ENCODE measurements at regions not wholly inside any gene's neighbourhood (a gene's known extent, or its start where the extent isn't known, plus 50 kb on each side); places are given as distances from the start of the nearest gene placed in this dataset.
"Not testable (repeated sequence)": the region's sequence is repeated elsewhere in the genome, so short reads cannot be mapped to it uniquely, and the experiment has no call there.

DNA sequence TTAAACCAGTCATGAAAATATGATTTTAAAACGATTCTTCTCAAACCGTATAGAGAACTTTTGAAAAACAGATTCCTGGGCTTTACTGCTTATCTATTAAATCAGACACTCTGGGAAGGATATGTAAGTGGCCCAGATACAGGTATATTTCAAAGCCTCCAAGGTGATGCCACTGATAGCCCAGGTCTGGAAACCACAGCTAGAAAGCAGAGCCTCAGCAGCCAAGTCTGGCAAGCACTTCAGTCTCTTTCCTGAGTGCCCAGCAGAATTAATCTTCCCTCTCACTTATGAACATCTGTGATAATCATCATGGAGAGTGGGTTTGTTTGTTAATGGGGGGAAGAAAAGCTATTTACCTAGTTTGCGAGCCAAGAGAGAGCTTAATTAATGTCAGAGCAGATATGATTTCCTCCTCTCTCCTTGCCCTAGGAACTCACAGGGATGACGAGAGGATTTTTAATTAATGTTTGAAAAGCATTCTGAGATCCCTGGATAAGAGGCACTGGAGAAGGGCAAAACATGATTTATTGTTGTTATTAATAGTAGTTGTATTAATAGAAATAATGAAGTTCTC is 368.4 kb downstream of the TLE1 start:
- DNase-seq: no peak

DNA sequence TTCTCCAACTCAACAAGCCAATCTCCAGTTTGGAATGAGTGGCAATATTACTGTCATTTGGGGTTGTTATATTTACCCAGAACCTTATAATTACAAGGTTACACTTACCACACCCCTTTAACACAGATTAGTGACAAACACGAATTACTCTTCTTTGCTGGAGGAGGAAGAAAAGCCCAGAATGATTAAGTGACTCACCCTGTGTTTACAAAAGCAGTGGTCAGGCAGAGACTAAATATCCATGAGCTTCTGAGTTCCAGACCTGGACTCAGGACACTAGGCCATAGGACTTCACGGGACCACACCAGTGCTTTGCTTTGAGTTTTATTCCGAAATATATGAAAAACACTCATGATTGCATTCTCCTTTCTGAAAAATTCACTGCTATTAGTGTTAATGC is 370.8 kb downstream of the TLE1 start:
- DNase-seq: no peak

DNA sequence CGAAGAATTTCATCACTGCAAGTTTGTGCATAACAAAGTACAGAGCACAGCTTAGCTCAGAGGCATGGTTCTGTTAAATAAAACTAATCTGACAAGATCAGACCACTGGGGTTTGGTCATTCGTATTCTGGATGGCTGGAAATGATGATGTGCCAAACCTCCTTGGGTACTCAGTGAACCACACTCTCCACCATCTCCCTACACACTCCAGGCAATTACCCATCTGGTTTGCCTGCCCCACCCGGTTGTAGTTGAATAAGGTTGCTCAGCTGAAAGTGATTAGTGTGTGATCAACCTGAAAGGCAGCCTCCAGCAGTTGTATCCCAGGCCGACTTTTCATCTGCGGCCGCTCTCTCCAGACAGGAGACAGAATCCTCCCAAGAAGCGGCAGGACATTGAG is 371.4 kb downstream of the TLE1 start:
- no peak for DNase-seq

DNA sequence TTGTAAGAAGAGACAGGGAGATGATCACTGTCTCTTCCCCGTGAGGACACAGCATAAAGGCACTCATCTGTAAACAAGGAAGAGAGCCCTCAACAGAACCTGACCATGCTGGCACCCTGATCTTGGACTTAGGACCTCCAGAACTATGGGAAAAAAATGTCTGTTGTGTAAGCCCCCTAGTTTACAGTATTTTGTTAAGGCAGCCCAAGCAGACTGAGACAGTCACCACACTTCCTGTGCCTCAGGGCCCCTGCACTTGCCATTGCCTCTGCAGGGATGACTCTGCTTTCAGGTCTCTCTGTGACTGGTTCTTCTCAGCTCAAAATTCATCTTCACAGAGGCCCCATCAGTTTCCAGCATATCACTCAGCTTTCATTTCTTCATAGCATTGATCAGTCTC is 372.1 kb downstream of the TLE1 start:
- no peak for DNase-seq

DNA sequence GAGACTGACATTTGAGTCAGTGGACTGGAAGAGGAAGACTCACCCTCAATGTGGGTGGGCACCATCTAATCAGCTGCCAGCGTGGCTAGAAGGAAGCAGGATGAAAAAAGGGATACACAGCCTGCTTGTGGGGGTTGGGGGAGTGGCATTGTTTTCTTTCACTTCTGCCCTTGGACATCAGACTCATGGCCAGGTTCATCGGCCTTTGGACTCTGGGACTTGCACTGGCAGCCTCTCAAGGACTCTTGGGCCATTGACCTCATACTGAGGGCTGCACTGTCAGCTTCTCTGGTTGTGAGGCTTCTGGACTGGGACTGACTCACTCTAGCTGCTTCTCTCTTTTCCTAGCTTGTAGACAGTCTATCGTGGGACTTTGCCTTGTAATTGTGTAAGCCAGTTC is 374.9 kb downstream of the TLE1 start:
- DNase-seq: no peak

DNA sequence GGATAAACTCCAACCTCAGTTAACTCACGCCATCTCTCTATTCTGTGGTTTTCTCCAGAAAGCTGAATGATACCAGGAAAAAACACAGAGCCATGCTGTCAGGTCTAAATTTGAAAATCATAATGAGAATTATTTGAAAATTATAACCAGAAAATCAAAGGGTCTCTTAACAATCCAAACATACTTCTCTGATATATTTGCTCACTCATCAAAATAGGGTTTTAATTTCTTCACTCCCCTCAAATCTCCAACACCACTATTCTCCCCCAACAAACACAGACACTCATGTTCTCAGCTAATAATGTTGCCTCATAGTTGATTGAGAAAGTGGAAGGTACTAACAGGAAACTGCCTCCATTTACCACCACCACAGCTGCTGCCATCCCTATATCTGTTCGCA is 375.5 kb downstream of the TLE1 start:
- DNase-seq: no peak

DNA sequence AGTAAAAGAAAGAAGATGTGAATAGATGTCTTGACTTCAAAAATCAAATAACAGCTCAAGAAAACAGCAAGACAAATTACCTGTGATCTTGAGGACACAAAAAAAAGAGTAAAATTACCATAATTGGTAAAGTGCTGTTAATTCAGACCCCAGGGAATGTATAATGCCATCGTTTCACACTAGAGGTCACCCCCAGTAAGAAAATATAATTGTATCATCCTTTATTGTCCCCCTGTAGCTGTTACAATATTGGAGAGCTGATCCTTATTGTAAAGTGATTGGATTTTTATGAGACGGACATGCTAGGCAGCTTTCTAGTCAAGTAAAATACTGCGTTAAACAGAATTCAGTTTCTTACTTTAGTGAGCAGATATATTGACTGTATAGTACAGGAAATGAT is 377.0 kb downstream of the TLE1 start:
- no peak for DNase-seq

DNA sequence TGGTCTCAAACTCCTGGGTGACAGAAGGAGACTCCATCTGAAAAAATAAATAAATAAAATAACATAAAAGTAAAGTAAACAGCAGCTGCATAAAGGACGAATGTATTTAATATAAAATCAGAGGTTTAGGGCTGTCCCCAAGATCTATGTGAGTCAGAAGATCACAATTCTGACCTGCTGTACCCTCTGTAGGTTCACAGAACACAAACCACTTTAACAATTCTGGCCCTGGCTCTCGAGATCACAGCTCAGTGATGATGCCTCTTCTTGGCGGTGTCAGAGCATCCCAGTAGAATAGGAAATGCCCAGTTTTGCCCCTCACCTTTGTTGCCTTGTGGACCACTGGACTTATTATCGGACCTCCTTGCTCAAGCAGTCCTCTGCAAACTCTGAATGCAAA is 380.9 kb downstream of the TLE1 start:
- DNase-seq: no peak

DNA sequence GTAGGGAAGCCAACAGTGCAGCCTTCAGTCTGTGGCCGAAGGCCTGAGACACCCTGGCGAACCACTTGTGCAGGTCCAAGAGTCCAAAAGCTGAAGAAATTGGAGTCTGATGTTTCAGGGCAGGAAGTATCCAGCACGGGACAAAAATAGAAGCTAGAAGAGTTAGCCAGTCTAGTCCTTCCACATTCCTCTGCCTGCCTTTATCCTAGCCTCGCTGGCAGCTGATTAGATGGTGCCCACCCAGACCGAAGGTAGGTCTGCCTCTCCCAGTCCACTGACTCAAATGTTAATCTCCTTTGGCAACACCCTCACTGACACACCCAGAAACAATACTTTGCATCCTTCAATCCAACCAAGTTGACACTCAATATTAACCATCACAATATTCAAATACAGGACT is 381.6 kb downstream of the TLE1 start:
- DNase-seq: not testable (repeated sequence)

DNA sequence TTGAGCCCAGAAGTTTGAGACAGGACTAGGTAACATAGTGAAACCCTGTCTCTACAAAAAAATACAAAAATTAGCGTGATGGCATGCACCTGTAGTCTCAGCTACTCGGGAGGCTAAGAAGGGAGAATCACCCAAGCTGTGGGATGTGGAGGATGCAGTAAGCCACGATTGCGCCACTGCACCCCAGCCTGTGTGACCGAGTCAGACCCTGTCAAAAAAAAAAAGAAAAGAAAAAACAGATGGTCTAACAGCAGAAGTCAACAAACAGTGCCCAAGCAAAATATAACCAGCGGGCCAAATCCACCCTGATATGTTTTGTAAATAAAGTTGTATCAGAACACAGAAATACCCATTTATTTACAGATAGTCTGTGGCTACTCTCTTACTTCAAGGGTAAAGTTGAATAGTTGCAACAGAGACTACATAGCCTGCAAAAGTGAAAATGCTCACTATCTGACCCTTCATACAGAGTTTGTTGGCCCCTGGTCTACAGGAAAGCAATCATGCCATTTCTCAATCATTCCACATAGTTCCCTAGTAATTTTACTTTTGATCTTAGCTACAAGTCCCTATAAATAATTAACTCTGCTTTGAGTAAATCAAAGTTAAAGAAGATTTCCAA is 383.7 kb downstream of the TLE1 start:
- DNase-seq: no peak

DNA sequence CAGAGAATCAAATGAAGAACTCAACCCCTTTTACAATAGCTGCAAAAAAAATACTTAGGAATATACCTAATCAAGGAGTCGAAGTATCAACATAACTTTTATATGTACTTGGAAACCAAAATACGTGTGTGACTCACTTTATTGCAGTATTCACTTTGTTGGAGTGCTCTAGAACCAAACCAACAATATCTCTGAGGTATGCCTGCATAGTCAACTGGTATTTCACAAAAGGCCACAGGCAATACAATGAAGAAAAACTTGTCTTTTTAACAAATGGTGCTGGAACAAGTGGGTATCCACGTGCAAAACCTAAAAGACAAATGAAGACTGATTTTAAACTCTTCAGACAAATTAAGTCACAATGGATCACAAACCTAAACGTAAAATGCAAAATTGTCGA is 385.7 kb downstream of the TLE1 start:
- no peak for DNase-seq

DNA sequence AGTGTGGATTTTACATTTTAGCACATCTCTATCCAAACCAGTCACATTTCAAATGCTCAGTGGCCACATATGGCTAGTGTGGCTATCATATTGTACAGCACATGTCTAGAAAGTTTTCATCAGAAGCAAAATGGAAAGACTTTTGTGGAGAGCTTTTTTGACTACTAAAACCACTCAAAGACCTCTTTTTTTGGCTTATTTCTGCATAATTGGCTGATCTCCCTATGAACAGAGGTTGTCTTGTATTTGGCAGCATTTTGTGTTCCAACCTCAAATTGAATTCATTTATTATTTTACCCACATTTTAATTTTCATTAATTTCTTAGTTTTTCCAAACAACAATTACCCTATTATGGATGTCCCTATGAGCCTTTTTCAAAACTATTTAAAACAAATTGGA is 395.7 kb downstream of the TLE1 start:
- no peak for DNase-seq

DNA sequence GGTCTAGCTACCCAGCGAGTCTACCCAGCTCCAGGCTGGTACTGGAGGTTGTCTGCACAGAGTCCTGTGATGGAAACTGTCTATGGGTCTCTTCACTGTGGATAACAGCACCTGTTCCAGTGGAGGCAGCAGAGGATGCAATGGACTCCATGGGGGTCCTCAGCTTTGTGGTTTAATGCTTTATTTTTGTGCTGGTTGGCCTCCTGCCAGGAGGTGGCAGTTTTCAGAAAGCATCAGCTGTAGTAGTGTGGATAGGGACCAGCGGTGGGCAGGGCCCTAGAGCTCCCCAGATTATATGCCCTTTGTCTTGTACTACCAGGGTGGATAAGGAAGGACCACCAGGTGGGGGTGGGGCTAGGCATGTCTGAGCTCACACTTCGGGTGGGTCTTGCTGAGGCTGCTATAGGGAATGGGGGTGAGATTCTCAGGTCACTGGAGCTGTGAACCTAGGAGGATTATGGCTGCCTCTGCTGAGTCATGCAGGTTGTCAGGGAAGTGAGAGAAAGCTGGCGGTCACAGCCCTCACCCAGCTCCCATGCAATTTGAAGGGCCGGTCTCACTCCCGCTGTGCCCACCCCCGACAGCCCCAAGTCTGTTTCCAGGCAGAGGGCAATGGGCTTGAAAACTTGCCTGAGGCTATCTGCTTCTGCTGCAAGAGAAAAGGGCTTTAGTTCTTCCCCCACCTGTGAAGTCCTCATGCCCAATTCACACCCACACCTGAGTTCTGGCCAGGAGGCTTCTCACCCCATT is 397.1 kb downstream of the TLE1 start:
- no peak for DNase-seq

DNA sequence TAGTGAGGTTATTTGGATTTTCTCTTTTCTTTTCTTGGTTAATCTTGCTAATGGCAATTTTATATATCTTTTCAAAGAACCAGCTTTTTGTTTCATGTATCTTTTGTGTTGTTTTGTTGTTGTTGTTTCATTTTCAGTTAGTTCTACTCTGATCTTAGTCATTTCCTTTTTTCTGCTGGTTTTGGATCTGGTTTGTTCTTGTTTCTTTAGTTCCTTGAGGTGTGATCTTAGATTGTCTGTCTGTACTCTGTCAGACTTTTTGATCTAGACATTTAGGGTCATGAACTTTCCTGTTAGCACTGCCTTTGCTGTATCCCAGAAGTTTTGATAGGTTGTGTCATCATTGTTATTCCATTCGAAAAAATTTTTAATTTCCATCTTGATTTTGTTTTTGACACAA is 399.7 kb downstream of the TLE1 start:
- DNase-seq: no peak

DNA sequence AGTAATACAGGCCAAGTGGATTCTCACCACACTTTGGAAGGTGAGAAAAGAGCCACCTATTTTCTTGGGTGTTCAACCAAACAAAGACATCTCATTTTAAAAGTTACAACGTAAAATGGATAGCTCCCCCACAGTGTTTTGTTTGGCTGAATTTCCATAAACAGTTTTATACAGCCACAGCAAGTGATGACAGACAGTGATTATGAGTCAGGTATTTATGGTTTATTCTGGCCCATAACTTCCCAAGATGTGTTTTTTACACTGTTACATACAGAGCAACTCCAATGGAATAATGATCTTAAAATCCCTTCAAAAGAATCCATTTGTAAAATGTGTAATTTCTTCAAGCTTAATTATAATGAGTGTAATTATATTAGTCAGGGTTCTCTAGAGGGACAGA is 421.3 kb downstream of the TLE1 start:
- no peak for DNase-seq

DNA sequence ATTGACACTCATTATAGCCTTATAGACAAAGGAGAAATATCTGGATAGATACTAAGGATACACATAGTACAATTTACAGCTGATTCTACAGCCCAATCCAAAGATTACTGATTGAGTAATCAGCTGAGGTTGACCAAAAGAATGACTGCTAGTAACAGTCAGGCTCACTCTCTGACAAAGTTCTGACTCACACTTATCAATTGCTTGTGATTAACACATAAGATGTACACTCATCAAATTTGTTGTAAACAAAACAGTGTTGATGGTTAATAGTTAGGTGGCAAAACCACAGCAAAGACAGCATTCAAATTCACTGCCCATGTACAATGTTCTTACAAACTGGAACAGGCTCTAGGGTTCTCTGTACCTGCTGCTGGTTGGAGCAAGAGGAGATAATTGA is 422.7 kb downstream of the TLE1 start:
- no peak for DNase-seq

DNA sequence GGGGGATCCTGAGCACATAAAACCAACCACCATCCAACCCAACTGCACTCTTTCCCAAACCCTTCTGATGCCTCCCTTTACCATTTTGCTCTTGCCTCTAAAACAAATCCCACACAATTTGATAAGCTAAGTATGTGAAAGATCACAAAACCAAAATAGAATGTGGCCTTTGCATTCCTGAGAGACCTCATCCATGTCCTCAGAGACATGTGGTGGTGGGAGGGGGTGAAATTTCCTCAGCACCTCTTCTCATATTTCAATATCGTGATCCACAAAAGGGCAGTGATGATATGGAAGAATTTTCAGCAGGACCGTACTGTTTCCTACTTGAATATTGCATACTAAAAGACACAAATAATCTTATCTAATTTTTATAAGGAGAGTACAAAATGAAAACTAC is 423.3 kb downstream of the TLE1 start:
- DNase-seq: no peak

DNA sequence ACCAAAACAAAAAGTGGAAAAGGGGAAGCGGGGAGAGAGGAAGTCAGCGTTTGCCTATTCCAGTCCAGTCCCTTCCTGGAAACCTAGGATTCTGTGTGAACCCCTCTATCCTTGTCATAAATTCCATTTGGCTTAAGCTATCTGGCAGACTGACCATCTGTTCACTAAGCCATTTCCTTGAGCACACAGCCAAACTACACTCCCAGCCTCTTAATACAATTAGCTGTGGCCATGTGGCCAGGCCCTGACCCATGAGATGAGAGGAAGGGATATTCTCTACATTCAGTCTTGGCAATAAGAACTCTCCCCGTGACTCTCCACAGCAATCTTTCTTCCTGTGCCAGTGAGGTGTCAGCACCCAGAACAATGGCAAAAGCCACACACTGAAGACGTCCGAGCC is 424.8 kb downstream of the TLE1 start:
- DNase-seq: no peak

DNA sequence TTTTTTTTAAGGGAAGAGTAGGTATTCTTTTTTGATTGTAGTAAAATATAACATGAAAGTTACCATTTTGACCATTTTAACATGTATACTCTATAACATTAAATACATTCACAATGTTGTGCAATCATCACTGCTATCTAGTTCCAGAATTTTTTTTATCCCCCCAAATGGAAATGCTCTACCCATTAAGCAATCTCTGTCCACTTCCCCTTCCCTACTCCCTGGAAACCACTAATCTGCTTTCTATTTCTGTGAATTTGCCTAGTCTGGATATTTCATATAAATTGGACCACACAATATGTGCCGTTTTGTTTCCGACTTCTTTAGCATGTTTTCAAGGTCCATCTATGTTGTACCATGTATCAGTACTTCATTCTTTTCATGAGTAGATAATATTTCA is 429.5 kb downstream of the TLE1 start:
- DNase-seq: no peak

DNA sequence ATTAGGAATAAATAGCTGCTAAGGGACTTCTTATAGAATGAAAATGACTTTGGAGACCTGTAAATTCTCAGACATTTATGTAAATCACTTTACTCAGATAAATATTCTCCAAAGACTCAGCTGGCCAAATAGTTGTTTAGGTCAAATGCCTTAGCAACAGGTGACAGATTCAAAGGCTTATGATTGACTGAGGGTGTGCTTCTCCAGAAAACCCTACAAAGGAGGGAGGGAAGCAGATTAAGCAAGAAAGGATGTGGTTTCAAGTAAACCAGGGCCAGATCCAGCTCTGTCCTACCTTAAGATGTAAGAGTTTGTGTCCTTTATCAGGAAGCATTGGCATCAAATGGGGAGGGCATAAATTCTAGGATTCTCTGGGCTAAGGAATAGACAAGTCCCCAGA is 433.0 kb downstream of the TLE1 start:
- DNase-seq: no peak

DNA sequence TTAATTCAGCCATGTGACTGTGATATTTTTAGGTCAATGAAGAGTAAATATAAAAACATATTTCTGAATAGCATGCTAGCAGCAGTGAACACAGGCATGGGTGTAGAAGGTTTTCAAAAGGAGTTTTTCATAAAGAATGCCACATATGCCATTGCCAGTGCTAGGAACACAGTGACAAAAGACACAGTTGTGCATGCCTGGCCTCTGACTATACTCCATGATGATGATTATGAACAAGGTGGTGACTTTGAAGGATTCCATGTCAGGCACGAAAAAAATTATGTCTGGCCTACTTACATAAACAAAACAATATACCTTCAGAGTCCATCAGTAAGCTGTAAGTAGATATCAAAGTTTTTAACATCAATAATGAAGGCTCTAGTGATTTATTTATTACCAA is 438.7 kb downstream of the TLE1 start:
- no peak for DNase-seq

DNA sequence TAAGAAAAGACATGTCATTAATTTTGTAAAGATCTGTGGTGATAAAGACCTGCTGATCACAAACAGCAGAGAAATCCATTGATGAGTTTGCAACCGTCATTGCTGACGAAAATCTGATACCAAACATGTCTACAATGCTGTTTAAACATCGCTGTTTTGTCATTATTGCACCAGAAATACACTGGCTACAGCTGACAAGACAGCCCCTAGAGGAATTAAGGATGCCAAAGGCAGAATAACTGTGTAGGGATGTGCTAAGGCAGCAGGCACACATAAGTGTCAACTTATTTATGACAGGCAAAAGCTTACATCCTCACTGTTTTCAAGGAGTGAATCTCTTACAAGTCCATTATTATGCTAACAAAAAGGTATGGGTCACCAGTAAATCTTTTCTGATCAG is 439.3 kb downstream of the TLE1 start:
- DNase-seq: no peak

DNA sequence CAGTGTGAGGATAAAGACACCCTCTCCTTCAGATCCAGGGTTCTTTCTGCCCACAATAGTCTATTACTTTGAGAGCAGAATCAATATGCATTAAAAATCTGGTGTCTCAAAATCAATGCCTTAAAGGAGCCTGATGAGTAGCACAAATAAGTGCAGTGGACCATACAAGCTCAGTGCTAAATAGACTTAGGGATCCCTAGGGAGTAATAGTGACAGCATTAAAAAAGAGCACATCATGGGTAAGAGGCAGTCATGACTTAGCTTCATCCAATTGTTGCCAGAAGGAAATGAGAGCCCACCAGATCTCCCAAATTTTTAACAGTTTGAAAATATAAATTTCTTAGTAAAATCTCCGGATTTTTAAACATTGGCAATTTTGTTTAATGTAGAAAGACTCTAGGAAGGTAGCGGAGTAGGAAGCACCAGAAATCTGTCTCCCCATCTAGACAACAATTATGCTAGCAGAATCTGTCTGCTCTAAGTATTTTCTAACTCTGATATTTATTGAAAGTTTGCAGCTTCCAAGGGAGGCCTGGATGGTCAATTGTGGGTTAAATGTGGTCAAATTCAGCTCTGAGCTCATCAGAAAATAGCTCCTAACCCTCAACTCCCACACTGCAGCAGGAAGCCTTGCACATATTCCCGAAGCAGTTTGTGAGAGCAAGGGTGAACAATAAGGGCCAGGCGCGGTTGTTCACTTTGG is 443.9 kb downstream of the TLE1 start:
- no peak for DNase-seq

DNA sequence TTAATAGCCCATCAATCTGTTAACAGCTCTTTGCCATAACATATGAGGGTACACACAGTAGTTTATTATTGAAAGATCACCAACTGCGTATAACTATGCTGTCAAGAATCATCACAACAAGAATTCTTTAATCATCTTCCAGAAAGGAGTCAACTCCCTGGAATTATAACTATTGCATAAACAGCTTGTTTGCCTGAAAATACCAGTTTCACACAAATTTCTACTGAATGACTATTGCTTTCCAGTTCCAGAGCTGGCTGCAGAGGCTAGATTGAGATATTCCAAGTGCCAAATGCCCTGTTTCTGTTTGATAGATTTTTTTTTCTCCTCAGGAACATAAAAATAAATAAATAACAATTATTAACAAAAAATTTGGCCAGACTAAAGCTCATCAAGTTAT is 444.7 kb downstream of the TLE1 start:
- no peak for DNase-seq
